ENCODE measurements at regions not wholly inside any gene's neighbourhood (a gene's known extent, or its start where the extent isn't known, plus 50 kb on each side); places are given as distances from the start of the nearest gene placed in this dataset.

DNA sequence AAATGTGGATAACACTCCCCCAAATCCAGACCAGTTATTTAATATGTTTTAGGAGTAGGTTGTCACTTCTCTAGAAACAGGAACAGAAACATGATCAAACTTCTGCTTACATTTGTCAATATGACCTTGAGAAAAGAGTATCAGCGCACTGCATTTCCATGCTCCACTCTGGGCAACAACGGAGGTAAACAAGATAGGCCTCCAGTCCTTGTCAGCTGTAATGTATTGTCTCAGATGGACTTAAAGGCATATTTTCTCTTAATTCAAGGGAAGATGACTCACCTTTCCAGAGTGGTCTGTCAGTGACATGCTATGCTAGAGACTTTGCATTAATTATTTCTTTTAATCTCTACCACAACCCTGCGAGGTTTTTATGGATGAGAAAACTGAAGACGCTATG, 51.6 kb upstream of the TCF12 start:
- TF ChIP-seq CHD4 (IDR thresholded peaks at IDR 0.05; ENCODE audit: borderline replicate concordance, low read length) (no peak), AKAP8 (CRISPR knock-in tag; IDR thresholded peaks at IDR 0.05) (no peak)
- TF ChIP-seq, protein P1, sequence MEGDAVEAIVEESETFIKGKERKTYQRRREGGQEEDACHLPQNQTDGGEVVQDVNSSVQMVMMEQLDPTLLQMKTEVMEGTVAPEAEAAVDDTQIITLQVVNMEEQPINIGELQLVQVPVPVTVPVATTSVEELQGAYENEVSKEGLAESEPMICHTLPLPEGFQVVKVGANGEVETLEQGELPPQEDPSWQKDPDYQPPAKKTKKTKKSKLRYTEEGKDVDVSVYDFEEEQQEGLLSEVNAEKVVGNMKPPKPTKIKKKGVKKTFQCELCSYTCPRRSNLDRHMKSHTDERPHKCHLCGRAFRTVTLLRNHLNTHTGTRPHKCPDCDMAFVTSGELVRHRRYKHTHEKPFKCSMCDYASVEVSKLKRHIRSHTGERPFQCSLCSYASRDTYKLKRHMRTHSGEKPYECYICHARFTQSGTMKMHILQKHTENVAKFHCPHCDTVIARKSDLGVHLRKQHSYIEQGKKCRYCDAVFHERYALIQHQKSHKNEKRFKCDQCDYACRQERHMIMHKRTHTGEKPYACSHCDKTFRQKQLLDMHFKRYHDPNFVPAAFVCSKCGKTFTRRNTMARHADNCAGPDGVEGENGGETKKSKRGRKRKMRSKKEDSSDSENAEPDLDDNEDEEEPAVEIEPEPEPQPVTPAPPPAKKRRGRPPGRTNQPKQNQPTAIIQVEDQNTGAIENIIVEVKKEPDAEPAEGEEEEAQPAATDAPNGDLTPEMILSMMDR (CRISPR knock-in tag; IDR thresholded peaks at IDR 0.05), result no peak
